MM.1S (cell line): ENCODE measurements at regions not wholly inside any gene's neighbourhood (a gene's known extent, or its start where the extent isn't known, plus 50 kb on each side); places are given as distances from the start of the nearest gene placed in this dataset.

ENCODE experiments used
- DNase-seq: peaks from one replicate; pipeline ENCODE4 v3.0.0-alpha.2; 2015
- H2AFZ ChIP-seq: fragments of 300-600 bp; sonication (generic); 2 replicates; pipeline ENCODE4 v1.6.0; 2016; ENCODE audit warnings: antibody characterized with exemption, low read length
- H3F3A ChIP-seq: fragments of 300-600 bp; sonication (generic); 2 replicates; pipeline ENCODE4 v1.6.1; 2016; ENCODE audit warnings: mild to moderate bottlenecking, antibody characterized with exemption, low read length, moderate library complexity, mixed read lengths; ENCODE audit not compliant: insufficient read depth
- H3K27ac ChIP-seq: fragments of 300-600 bp; sonication (generic); 2 replicates; pipeline ENCODE4 v1.5.1; 2016; ENCODE audit warnings: mild to moderate bottlenecking, low read length
- H3K27me3 ChIP-seq: fragments of 300-600 bp; sonication (generic); replicated peaks from 2 replicates; pipeline ENCODE4 v1.6.0; 2016; ENCODE audit warnings: low read length; ENCODE audit not compliant: insufficient read depth
- H3K36me3 ChIP-seq: fragments of 300-600 bp; sonication (generic); replicated peaks from 2 replicates; pipeline ENCODE4 v1.6.1; 2016; ENCODE audit warnings: mild to moderate bottlenecking, low read length, mixed read lengths; ENCODE audit not compliant: insufficient read depth
- H3K4me1 ChIP-seq: fragments of 300-600 bp; sonication (generic); 2 replicates; pipeline ENCODE4 v1.6.1; 2016; ENCODE audit warnings: low read length, mixed read lengths
- H3K4me2 ChIP-seq: fragments of 300-600 bp; sonication (generic); 2 replicates; pipeline ENCODE4 v1.6.0; 2016; ENCODE audit warnings: low read depth, low read length
- H3K4me3 ChIP-seq: fragments of 300-600 bp; sonication (generic); 2 replicates; pipeline ENCODE4 v1.5.1; 2016; ENCODE audit warnings: low read length, mixed read lengths
- H3K79me2 ChIP-seq: fragments of 300-600 bp; sonication (generic); 2 replicates; pipeline ENCODE4 v1.6.1; 2016; ENCODE audit warnings: mixed run types, low read length, mixed read lengths
- H3K9ac ChIP-seq: fragments of 300-600 bp; sonication (generic); 2 replicates; pipeline ENCODE4 v1.6.1; 2016; ENCODE audit warnings: low read length, mixed read lengths
- H3K9me2 ChIP-seq: fragments of 300-600 bp; sonication (generic); replicated peaks from 2 replicates; pipeline ENCODE4 v1.6.1; 2016; ENCODE audit warnings: mild to moderate bottlenecking, low read length, mixed read lengths; ENCODE audit not compliant: insufficient read depth
- H3K9me3 ChIP-seq: fragments of 300-600 bp; sonication (generic); replicated peaks from 2 replicates; pipeline ENCODE4 v1.6.1; 2016; ENCODE audit warnings: mild to moderate bottlenecking, low read length, mixed read lengths; ENCODE audit not compliant: insufficient read depth
- H4K20me1 ChIP-seq: fragments of 300-600 bp; sonication (generic); 2 replicates; pipeline ENCODE4 v1.6.1; 2016; ENCODE audit warnings: mild to moderate bottlenecking, low read length, moderate library complexity, mixed read lengths; ENCODE audit not compliant: insufficient read depth
- CTCF ChIP-seq: fragments of 300-600 bp; sonication (generic); IDR thresholded peaks from 2 replicates; pipeline ENCODE4 v1.5.1; 2016; ENCODE audit warnings: antibody characterized with exemption, low read length, mixed read lengths
- EZH2 ChIP-seq: fragments of 300-600 bp; sonication (generic); optimal IDR thresholded peaks from 2 replicates; pipeline ENCODE3; 2017; ENCODE audit warnings: low read depth, mild to moderate bottlenecking, antibody characterized with exemption, low read length, mixed read lengths
- EZH2phosphoT487 ChIP-seq: fragments of 300-600 bp; sonication (generic); IDR thresholded peaks from 2 replicates; pipeline ENCODE4 v1.6.1; 2018; ENCODE audit warnings: antibody characterized with exemption, low read length

DNA sequence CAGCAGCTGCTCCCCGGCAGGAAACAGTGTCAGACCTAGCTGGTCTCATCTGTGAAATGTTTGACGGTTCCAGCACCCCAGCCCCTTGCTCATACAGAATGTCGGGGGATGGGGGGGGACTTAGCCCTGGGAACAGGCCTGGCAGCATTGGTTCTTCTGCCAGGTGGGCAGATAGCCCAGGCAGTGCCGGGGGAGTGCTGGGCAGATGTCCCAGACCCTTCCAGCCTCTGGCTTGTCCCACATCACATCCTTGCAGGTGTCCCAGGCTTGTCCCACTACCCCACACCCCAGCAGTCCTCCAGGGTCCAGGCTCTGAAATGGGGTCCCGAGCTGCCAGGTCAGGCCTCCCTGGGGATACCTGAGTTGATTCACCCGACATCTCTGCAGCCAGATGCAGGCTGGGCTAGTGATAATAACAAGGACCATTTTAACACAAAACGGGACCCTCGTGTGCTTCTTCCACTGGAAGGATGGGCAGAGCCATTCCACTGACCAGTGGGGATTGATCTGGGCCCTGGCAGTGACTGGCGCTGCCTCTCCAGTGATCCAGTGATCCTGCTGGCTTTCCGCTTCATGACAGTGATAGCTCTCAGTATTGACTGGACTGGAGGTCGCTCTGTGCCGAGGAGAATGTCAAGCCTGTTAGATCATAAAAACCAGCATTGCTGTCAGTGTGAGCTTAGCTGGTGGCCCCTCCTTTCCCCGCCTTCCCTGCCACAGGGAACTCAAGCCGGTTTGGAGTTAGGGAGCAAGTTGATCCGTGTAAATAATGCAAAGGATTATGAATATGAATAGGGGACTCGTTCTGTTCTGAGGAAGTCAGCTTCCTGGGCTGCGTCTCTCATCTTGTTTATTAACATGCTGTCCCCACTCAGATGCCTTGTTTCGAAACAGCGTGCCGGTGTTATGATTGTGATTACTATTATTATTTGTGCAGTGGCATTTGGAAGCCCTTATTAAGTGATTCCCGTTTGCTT, 180.6 kb downstream of the AACS start:
- no peak for DNase-seq
- no peak overlapping the region for H3K4me2 ChIP-seq
- no peak overlapping the region for H2AFZ ChIP-seq
- no peaks in the 10 kb centered on the region for H3K4me1 ChIP-seq
- no peaks in the 10 kb centered on the region for H3K36me3 ChIP-seq
- no peak for TF ChIP-seq EZH2
- no peak for TF ChIP-seq EZH2phosphoT487
- TF ChIP-seq CTCF, result no peak
- no peaks in the 10 kb centered on the region for H4K20me1 ChIP-seq
- no peak overlapping the region for H3K9ac ChIP-seq
- H3K27me3 ChIP-seq, result no peaks in the 10 kb centered on the region
- no peaks in the 10 kb centered on the region for H3K79me2 ChIP-seq
- no peak overlapping the region for H3K27ac ChIP-seq
- no peaks in the 10 kb centered on the region for H3K9me3 ChIP-seq
- no peaks in the 10 kb centered on the region for H3F3A ChIP-seq
- H3K4me3 ChIP-seq, result no peak overlapping the region
- H3K9me2 ChIP-seq, result no peaks in the 10 kb centered on the region

DNA sequence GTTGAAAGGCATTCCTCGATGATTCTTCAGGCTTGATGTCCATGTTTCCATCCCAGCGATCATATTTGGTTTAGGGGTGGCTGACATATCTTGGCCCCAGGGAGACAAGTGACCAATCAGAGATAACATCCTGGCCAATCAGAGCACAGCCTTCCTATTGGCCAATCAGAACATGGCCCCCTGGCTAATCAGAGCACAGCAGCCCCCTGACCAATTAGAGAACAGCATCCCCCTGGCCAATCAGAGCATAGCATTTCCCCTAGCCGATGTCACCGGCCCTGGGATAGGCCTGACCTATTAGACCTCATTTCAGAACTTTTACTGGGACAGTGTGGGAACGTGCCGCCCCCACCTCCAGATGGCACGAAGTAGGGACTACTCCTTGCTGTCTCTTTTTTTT, 182.2 kb downstream of the AACS start:
- no peak for DNase-seq
- no peak overlapping the region for H3K27ac ChIP-seq
- no peak overlapping the region for H3K4me2 ChIP-seq
- H3K9ac ChIP-seq, result no peak overlapping the region
- no peaks in the 10 kb centered on the region for H3K4me1 ChIP-seq
- no peak overlapping the region for H3K4me3 ChIP-seq
- no peak for TF ChIP-seq EZH2
- no peak for TF ChIP-seq EZH2phosphoT487
- no peak for TF ChIP-seq CTCF
- H3K79me2 ChIP-seq, result no peaks in the 10 kb centered on the region
- H3K27me3 ChIP-seq, result no peaks in the 10 kb centered on the region
- H3K9me3 ChIP-seq, result no peaks in the 10 kb centered on the region
- H3K9me2 ChIP-seq, result no peaks in the 10 kb centered on the region
- H3F3A ChIP-seq, result no peaks in the 10 kb centered on the region
- no peak overlapping the region for H2AFZ ChIP-seq
- H3K36me3 ChIP-seq, result no peaks in the 10 kb centered on the region
- H4K20me1 ChIP-seq, result no peaks in the 10 kb centered on the region

DNA sequence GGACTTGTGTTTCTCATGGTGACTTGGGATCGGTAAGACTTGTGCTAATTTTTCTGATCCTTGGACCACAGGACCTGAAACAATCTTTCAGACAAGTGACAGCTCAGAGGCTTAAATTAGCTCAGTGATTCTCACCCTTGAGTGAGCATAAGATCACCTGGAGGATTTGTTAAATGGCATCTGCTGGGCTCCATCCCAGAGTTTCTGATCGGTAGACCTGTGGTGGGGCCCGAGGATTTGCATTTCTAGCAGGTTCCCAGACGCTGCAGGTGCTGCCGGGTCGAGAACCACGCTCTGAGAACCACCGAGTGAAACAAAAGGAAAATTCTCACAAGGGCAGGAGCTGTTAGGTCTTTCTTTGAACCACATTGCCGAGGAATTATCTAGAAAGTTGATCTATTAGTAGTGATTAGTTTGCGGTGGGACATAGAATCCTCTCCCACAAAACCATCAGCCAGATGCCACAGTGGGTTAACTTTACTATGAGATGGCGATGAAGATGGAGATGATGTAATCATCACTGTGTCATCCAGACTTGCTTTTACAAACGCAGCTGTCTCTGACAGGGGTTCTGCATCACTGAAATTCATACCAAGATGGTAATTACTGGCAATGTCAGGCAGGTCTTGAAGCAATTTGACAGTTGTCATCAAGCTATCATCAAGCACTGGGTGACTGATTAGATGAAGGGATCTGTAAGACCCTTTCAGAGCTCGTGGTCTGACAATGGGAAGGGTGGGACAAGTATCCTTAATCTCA, 184.0 kb downstream of the AACS start:
- H3K27ac ChIP-seq, result no peak overlapping the region
- H3K4me3 ChIP-seq, result no peak overlapping the region
- H3K4me1 ChIP-seq, result no peaks in the 10 kb centered on the region
- no peak for DNase-seq
- no peaks in the 10 kb centered on the region for H3K9me2 ChIP-seq
- no peaks in the 10 kb centered on the region for H3F3A ChIP-seq
- no peak overlapping the region for H3K4me2 ChIP-seq
- no peaks in the 10 kb centered on the region for H4K20me1 ChIP-seq
- no peak overlapping the region for H3K9ac ChIP-seq
- TF ChIP-seq CTCF (no peak), EZH2 (no peak), EZH2phosphoT487 (no peak)
- no peaks in the 10 kb centered on the region for H3K79me2 ChIP-seq
- no peaks in the 10 kb centered on the region for H3K36me3 ChIP-seq
- H3K27me3 ChIP-seq, result no peaks in the 10 kb centered on the region
- no peaks in the 10 kb centered on the region for H3K9me3 ChIP-seq
- no peak overlapping the region for H2AFZ ChIP-seq
